Astrocyte of the spinal cord (primary cell): ENCODE measurements at regions not wholly inside any gene's neighbourhood (a gene's known extent, or its start where the extent isn't known, plus 50 kb on each side); places are given as distances from the start of the nearest gene placed in this dataset.
A peak's percentile ranks its signal among the peaks of the same experiment; 100 is the strongest.

Experiments
- DNase-seq: peaks from one replicate; pipeline ENCODE4 v3.0.0; 2011; ENCODE audit warnings: low read depth, low spot score
- H3K4me3 ChIP-seq: 2 replicates; pipeline ENCODE4 v1.5.1; 2011; ENCODE audit warnings: low read depth, mild to moderate bottlenecking, low read length, moderate library complexity
- in situ Hi-C: cut with HindIII; loops from 2 replicates; pipeline ENCODE4 v1.10.0; 2017; ENCODE audit warnings: low sequenced_read_pairs
- TF ChIP-seq, protein P1 (sequence below): IDR thresholded peaks from 2 replicates; pipeline ENCODE4 v1.5.1; 2012; ENCODE audit warnings: low read depth, mild to moderate bottlenecking, low read length, inconsistent platforms

DNA sequence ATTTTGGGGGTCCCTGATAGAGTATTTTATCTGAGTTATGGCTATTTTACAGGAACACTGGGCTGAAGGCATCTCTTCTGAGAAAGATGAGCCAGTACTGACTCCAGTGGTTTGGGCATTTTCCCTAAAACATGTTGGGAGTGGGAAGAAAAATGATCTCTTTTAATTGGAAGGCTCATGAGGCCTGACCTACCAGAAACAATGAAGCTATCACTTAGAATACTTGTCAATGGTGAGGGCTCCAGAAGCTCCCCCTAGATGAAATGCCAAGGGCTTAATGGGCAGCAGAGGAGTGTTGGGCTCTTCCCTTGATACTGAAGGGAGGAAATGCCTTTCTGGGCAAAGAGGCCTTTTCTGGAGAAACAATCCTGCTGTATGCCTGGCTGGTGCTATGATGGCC is 63.5 kb upstream of the BDNF start:
- in situ Hi-C loops: no loop called here
- no peak overlapping the region for H3K4me3 ChIP-seq
- DNase-seq: no peak
- TF ChIP-seq, protein P1, sequence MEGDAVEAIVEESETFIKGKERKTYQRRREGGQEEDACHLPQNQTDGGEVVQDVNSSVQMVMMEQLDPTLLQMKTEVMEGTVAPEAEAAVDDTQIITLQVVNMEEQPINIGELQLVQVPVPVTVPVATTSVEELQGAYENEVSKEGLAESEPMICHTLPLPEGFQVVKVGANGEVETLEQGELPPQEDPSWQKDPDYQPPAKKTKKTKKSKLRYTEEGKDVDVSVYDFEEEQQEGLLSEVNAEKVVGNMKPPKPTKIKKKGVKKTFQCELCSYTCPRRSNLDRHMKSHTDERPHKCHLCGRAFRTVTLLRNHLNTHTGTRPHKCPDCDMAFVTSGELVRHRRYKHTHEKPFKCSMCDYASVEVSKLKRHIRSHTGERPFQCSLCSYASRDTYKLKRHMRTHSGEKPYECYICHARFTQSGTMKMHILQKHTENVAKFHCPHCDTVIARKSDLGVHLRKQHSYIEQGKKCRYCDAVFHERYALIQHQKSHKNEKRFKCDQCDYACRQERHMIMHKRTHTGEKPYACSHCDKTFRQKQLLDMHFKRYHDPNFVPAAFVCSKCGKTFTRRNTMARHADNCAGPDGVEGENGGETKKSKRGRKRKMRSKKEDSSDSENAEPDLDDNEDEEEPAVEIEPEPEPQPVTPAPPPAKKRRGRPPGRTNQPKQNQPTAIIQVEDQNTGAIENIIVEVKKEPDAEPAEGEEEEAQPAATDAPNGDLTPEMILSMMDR: no peak

DNA sequence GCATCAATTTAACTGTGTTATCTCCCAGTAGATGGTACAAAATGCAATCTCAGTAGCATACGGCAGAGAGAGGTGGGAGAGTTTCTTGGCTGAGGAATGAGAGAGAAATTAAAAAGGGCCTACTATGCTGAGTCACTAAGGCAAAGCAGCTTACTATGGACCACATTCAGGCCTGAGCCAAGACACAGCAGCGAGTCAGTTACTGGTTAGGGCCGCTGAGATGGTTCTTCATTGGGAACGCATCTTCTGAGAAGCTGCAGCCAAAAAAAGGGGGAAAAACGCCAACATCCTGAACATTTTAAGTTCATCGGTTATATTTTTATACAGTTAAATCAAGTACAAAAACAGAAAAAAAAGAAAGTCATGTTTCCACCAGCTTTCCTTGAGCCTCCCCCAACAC is 61.1 kb upstream of the BDNF start:
- TF ChIP-seq, protein P1: no peak
- no peak for DNase-seq
- H3K4me3 ChIP-seq: no peak overlapping the region
- in situ Hi-C loops: no loop called here

DNA sequence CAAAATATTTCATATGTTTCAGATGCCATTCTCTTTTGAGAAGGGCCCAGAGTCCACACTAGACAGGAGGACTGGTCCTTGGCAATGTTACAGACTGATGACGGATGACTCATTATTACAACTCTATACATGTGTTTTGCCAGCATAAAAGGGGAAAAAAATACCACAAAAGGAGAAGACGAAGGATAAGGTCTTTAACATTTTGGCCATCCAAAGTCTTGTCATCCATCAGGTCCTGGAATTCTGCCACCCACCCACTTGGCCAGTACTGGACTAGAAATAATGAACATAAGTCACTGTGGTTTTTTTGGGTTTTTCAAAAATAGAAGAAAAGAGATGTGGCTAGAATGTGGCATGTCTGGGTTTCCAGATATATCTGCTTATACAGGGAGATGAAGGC is 57.7 kb upstream of the BDNF start:
- TF ChIP-seq, protein P1: no peak
- H3K4me3 ChIP-seq: no peak overlapping the region
- DNase-seq: peak; percentile 83
- in situ Hi-C loops: no loop called here

DNA sequence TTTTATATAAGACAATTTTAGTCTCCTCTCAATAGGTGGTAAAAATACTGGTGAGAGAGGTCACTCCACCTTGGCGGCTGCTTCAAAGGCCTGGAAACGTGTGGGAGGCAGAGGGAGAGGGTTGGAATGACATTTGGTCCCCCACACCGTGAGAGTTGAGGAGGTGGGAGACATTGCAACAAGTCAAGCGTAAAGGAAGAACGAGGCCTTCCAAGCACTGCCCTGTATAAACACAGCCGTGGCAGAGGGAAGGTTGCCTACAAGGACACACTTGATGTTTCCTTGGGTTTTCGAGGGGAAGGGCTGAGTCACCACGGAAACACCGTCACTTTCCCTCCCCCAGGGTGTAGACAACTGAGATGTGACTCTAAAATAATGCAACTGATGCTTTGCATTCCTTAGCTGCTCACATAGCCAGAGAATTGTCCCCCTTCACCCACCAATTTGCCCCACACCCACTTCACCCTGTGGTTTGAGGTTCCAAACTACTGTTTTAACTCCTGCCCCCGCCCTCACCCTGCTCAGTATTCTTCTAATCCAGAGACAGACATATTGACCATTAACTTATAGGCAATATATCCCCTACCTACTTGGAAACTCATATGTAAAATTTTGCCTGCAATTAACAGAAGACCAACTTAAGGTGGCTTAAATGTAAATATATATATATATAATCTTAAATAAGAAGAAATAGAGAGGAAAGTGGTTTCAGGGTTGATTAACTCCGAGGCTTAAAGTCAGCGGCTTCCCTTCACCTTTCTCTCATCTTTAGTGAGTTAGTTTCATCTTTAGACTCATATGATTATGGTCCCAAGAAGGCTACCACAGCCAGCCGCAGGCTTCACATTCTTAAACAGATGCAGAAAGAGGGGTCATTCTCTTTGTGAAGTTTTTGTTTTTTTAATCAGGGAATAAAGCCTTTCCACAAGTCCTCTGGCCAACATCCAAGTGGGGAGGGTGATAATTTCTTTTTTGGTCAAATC is 54.1 kb upstream of the BDNF start:
- DNase-seq: peak; percentile 93
- in situ Hi-C loops: no loop called here
- H3K4me3 ChIP-seq: no peak overlapping the region
- TF ChIP-seq, protein P1: no peak
